G401.6 (cell line): ENCODE measurements at regions not wholly inside any gene's neighbourhood (a gene's known extent, or its start where the extent isn't known, plus 50 kb on each side); places are given as distances from the start of the nearest gene placed in this dataset.

Experiments used
- FAIRE-seq: peaks from 2 replicates; lab custom pipeline; 2012; peaks lifted over from hg19 to GRCh38; lab: Jason Lieb, UNC

DNA sequence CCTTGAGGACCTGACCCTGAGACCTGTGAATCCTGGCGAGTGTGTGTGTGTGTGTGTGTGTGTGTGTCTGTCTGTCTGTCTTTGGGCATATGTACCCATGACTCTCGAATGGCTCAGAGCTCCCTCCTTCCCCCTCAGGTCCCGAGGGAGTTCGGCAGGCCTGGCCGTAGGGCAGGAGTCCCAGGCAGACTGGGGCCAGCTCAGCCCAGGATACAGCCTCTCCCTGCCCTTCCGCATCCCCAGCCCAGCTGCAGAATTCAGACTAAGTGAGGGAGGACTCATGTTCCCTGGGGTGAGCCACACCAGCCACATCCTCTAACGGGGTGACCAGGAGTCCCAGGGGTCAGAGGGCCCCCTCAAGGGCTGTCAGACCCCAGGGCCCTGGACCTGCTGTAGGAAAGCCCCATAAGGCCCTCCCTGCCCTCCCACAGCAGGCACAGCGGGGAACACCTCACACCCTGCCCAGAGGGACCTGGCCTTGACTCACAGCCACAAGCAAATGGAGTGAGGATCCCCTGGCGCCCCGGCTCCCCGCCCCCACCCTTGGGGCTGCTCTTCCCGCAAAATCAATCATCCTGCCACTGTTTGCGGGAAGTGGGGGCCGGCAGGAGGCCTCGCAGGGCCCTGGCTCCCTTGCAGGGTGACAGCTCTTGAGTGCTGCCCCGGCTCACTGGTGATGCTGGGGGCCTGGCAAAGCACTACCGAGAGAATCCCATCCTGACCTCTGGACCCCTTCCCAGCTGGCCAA is 101.7 kb upstream of the CASZ1 start:
- no peak for FAIRE-seq

DNA sequence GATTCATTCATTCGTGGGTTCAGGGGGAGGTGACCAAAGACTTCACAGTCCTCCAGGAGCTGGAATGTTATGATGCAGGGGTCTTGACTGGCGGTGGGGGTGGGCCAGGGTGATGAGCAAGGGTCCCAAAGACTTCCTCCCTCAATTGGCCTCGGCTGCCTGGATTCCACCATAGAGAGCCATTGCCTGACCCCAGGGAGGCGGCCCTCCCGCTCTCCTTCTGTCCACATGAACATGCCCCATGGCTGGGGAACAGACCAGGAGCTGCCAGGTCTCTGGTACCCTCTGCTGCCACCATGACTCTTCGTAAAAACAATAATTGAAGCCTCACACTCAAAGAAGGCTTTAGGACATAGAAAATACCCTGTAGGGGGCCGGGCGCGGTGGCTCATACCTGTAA is 102.5 kb upstream of the CASZ1 start:
- no peak for FAIRE-seq

DNA sequence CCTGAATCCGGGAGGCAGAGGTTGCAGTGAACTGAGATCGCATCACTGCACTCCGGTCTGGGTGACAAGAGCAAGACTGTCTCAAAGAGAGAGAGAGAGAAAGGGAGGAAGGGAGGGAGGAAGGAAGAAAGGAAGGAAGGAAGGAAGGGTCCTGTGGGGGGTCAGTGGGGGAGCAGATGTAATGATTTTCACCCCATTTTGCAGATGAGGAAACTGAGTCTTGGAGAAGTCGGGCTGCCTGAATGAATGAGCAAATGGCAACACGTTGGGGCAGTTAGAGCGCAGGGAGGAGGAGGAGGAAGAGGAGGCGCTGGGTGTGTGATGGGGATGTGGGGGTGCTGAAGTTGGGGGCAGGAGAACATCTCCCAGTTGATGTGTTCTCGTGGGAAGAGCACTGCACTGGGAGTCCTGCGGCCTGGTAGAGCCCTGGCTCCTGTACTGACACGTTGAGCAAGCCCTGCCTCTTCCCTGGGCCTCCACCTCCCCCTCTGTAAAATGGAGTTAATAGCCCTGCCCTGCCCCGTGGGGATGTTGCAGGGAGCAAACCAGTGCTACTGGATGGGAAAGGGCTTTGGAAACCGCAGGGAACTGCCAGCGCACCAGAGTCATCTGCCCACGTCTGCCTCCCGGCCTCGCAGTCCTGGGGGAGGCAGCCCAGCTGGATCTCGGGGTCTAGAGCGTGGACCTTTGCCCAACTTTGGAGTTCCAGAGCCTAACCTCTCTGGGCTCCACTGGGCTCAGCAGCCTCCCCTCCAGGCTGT is 103.2 kb upstream of the CASZ1 start:
- no peak for FAIRE-seq

DNA sequence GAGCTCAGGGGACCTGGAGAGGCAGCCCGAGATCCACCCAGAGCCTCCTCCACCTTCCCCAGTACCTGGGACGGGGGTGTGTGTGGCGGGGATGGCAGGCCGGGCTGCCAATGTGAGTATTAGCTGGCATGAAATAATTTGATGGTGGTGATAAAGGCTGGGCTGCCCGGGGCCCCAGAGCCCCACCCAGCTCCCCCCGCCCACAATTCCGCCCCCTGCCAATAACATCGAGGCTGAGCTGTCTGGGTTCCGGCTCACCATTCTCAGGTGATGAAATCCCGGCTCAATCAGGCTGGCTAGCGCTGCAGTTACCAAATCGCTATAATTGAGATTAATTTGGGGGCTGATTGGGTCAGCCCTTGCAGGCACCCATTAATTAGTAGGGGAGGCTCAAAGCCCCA is 103.8 kb upstream of the CASZ1 start:
- FAIRE-seq: no peak

DNA sequence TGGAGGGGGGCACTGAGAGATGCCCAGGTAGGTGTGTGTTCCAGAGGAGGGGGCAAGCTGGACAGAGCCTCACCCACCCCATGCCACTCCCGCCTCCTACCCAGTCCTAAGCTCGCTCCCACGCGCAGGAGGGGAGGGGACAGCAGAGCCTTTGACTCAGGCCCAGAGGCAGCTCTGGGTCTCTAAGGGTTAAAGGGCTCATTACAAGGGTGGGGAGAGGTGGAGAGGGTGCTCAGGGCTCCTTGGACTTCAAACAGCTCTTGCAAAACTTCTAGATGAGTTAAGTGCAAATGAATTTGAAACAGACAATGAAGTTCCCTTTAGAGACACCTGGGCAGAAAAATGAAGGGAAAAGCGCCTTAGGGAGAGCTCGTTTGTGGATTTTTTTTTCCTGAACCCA is 104.2 kb upstream of the CASZ1 start:
- FAIRE-seq: no peak

DNA sequence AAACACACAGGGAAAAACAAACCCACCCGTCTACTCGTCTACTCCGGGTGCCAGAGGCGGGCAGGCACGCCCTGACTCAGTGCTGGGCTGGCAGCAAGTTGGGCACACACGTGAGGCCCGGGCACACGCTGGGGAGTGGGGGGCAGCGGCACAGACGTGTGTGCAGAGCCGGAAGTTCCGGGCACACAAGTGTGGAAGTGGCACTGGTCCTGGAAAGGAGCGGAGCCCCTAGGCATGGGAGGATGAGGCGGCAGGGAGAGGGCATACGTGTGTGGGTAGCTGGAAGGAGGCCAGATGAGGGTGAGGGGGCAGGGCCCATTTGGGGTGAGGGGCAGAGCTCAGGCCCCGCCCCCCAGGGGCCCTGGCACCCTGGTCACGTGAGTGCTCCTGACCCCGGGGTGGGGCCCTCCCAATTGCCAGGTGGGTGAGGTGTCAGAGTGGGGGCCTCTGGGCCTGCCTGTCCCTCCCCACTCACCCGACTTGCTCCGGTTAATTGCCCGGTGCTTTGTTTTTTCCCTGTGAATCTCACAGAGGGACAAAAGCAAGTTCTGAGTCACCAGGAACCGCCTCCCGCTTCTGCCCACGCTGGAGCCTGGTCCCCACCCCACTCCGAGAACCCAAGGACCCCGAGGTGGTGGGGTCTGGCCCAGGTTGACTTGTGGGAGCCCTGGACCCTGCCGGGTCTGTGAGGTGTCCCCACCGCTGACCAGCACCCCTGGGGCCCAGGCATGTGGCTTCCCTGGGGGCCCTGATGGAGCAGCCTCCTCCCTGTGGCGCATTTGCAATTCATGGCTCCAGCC is 104.8 kb upstream of the CASZ1 start:
- FAIRE-seq: no peak

DNA sequence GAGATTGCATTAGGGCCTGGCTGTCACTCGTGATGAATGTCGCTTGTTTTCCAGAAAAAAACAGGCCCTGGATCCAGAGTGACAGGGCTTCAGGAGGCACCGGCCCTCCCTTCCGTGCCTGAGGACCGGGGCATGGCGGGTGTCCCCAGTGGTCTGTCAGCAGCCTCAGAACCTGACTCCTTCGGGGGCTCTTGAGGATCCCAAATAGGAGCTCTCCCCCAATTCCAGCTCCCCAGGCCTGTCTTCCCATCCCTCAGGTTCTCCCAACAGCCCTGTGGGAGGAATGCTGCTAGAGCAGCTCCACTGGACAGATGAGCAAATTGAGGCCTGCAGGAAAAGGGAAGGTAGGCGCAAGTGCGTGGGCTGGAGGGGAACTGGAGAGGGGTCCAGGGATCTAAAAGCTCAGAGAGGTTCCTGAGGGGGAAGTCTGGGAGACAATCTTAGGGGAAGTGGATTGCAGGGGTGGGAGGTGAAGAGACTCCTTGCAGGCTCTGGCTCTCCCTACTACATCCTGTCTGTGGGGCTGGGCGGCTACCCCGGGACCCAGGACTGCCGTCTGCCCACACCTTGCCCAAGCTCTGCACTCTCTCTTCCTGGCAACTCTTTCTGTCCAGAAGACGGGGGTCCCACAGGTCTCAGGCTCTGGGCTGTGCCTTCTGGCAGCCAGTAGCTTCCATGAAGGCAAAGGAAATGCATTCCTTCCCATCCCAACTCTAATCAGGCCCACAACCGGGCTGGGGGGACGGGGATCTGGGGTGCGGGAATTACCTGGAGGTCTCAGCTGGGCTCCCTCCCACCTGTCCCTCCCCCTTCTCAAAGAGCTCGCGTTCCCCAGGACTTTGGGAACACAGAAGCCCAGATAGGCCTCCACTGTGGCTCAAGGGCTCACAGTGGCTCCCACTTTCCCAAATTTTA is 105.7 kb upstream of the CASZ1 start:
- FAIRE-seq: no peak

DNA sequence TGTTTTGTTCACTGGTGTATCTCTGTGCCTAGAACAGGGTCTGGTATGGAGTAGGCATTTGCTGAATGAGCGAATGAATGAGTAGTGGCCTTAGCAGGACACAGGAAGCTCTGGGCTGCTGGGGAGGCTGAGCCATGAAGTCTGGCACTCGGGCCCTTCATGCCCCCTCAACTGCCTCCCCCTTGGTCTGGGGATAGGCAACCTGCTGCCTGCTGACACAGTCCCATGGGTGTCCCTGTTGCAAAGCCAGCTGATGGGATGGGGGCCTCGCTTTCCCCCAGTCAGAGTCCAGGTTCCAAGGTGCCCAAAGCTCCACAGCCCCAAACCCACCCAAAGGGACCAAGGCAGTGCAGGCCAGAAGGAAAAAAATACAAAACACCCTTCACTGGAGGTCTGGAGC is 107.0 kb upstream of the CASZ1 start:
- no peak for FAIRE-seq

DNA sequence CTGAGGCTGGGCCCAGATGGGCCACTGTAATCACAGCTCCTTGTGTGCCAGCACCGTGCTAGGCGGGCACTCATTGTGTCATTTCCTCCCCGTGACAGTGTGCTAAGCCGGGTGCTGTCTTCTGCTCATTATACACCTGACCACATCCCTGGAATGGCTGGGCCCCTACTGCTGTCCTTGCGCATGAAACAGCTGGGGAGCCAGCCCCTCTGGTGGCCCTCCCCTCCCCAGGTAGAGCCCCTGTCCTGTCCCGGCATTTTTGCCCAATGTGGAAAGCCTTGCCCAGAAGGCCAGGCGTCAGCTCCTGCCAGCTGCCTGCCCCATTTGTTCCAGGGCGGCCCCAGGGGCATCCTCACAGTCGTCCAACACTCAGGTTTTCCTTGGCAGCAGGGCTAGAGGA is 107.4 kb upstream of the CASZ1 start:
- no peak for FAIRE-seq

DNA sequence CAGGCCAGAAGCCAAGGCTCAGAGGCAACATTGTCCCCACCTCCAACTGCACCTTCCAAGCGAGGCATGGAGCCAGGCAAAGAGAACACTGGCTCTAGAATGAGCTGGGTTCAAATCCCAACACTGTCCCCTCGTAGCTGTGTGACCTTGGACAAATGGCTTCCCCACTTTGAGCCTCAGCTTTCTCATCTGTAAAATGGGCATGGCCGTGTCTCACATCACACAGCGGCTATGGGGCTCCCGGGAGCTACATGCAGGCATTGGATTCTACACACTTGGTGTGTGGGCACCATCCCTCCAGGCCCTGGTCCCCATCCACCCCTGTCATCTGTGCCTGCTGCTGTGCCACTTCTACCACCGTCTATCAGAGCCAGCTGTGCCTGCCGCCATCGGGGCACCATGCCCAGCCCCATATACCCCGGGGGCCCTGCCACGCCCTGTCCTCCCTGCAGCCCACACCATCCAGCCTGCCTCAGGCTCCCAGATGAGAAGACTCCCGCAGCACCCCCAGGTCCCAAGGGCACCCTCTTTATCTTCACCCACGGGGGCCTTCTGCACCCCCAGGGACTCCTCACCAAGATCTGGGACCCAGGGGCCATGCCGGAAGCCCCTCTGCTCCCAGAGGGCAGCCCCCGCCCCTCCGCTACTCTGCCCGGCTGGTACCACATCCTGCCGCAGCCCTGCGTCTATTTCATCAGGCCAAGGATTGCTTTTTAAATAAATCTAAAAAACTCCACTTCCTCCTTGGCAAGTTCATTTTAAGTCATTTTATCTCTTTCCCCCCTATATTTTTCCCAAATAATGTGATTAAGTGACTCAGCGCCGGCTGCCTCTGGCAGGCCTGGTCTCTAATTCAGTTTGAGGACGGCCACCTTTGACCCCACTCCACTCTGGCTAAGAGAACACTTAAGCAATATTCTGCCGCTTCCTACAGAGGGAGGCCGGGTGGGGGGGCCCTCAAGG is 107.8 kb upstream of the TARDBP start:
- FAIRE-seq: no peak

DNA sequence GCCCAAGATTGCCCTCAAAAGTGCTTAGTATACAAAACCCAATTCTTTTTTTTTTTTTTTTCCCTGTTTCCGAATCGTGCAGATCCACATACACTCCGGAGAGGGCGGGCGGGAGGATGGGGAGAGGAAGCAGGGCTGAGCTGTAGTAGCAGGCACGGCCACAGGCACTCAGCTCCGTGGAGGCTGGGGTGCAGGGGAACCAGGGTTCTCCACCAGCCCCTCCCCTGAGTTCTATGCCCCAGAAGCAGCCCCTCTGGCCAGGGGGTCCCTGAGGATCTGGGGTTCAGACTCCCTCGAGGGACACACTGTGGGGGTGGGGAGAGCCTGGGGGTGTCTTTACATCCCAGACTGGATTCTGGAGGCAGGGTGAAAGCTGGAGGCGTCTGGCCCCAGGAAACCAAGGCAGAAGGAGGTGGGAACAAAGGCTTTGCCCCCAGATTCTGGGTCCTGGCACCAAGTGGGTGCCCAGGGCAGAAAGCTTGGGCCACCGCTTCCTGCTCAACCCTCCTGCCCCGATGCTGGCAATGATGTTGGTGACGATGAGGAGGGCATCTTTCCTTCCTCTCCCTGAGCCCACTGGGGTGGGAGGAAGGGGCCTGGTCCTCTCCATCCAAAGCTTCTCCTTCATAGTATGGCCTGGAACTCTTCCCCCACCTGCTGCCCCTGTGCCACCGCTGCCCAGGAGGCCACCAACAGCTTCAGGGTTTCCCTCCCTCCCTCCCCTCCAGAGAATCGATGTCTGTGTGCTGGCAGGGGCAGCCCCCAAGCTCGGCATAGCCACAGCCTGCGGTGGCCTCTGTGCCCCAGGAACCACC is 106.4 kb upstream of the TARDBP start:
- no peak for FAIRE-seq

DNA sequence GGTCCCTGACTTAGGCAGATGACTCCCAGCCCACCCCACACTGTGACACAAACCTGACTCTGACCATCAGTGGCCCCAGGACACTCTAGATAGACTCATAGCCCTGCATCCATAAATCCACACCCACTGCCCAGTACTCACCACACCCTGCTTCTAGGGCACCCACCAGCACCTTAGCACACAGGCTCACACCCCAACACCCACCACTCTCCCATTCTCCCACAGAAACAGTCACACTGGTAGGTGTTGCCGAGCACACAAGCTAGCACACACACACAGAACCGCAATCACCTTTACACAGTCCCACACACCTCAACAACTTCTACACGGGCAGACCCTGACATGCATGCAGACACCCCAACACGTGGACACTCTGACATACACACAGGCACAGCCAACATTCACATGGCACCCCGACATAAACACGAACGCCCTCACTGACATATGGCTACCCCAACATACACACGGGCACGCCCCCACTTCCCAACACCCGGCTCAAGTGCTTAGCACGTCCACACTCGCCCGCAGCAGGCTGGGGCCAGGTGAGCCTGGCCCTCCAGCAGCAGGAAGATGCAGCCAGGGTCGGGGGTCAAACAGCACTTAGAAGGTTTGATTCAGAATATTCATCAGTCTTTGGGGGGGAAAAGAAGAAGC is 105.5 kb upstream of the TARDBP start:
- FAIRE-seq: no peak

DNA sequence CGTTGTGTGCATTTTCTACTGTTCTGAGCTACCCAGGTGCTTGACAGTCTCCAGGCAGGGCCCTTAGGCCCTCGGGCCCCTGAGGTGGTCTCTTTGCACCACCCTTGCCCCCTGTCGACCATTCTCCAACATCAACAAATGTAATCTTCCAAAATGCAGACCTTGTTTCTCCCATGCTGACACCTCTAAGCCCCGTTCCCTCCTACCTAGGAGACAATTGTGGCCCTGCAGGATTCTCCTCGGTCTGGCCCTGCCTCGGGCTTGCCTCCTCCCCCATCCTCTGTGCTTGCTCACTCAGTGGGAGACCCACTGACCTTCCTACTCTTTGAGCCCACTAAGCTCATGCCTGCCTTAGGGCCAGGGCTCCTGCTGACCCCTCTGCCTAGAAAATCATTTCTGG is 104.2 kb upstream of the TARDBP start:
- no peak for FAIRE-seq

DNA sequence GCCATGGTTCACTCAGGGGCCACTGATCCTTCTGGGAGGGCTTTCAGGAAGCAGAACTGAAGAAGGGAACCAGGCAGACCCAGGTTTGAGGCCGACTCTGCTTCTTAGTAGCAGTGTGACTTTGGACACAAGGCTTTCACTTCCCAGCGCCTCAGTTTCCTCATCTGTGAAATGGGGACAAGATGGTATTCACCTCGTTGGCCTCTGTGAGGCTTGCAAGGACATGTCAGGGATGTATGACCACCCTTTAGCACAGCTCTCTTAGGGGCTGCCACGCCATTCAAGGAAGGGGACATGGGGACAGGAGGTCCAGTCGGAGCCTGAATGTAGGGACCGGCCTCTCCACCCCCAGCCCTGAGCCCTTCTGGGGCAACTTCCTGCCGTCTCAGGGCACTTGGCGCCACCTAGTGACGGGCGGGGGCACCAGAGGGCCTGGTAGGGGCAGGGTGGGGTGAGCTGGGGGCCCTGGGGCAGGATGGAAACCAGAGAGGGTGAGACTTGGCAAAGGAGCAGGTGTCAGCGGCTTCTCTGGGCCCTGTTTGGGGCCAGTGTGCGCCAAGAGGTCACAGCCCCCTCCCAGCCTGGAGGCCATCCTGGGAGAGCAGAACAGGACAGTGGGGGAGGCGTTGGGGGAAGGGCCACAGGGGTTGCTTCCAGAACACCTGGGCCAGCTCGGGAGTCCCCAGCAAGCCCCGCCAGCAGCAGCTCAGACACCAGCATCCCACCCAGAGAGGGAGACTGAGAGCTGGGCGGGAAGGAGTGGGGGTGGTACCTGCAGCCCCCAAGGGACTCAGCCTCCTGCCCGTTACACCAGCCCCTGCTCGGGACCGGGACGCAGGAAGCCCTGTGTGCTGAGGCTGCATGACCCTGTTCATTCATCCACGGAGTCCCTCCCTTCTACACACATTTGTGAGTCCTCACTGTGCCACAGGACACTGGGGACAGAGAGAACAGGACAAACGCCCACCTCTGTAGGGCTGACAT is 102.5 kb upstream of the TARDBP start:
- FAIRE-seq: no peak

DNA sequence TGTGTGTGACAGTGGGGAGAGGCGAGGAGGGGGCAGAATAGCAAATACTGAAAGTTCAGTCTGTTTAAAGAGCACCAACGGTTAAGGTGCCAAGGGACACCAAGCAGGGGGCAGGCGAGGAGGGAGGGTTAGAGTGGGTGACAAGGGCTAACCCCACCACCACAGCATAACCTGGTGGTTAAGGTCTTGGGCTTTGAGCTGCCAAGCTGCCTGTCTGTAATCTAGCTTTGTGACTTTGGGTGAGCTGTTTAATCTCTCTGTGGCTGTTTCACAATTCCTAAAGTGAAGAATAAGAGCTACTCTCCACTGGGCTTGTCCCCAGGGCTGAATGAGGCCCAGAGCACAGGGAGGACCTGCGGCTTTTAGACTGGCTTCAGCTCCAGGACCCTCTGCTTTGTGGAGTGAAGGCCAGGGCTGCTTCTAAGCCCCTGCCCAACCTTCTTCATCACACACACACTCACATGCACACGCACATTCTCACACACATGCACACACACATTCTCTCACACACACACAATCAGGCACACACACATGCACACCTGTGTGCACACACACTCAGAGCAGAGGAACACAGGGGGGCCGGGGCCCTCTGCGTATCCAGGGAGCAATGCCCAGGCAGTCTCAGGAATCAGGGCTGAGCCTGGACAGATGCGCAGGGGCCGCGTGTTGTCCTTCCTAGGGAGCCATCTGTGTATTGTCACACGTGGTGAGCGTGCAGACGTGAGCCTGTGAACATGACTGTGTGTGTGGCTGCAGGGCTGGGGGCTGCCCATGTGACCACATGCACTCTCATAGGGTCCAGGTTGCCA is 101.6 kb upstream of the TARDBP start:
- no peak for FAIRE-seq

DNA sequence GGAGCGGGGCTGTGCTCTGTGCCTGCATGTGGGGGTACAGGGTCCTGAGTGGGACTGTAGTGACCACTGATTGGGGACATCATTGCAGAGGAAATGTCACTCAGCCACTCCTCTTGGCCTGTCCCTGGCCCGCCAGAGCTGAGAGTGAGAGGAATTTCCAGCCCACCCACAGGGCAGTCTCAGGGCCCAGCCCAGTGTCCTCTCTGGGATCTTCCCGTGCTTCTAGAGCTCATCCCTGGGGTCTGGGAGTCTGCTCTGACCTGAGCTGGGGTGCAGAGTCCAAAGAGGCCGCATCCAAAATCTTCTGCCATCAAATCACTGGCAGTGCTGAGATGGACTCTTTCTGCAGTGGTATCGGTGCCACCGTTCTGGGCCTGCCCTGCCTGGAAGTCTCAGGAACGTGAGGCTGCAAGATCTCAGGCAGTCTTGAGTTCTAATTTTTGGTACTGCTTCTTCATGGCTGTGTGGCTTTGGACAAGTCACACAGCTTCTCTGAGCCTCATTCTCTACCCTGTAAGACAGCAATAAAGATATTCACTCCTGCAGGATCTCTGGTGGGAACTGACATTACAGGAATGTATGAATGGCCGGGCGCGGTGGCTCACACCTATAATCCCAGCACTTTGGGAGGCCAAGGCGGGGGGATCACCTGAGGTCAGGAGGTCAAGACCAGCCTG is 100.8 kb upstream of the TARDBP start:
- no peak for FAIRE-seq

DNA sequence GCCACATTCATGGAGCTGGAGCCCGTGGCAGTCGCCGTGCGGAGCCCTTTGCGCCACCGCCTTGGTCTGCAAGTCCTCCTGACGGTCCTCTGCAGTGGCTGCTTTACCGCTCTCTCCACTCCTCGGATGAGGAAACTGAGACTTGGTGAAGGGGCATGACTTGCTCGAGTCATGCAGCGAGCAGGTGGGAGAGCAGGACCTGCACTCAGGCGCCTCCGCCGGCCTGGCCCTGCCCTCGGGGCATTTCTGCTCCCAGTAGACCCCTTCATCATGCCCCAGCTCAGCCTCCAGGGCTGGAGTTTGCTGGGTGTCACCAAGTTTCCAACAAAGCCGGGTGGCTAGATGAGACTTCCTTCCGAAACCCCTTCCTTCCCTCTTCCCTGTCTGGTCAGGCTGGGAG is 100.0 kb upstream of the TARDBP start:
- FAIRE-seq: no peak
